Hepatocyte (in vitro differentiated cells): ENCODE measurements at regions not wholly inside any gene's neighbourhood (a gene's known extent, or its start where the extent isn't known, plus 50 kb on each side); places are given as distances from the start of the nearest gene placed in this dataset.
"Not testable (repeated sequence)": the region's sequence is repeated elsewhere in the genome, so short reads cannot be mapped to it uniquely, and the experiment has no call there.

ENCODE experiments used
- EZH2 ChIP-seq: fragments of 200-600 bp; sonication (generic); IDR thresholded peaks from 2 replicates; pipeline ENCODE4 v1.6.1; 2016; ENCODE audit warnings: antibody characterized with exemption, mild to moderate bottlenecking, borderline replicate concordance
- EZH2phosphoT487 ChIP-seq: fragments of 200-600 bp; sonication (generic); IDR thresholded peaks from one replicate; pipeline ENCODE4 v1.6.1; 2018; ENCODE audit warnings: antibody characterized with exemption, mild to moderate bottlenecking, low read depth, moderate library complexity; ENCODE audit not compliant: unreplicated experiment, severe bottlenecking
- TF ChIP-seq, protein P1 (sequence below): fragments of 200-600 bp; sonication (generic); IDR thresholded peaks from 2 replicates; pipeline ENCODE4 v1.5.1; 2016; ENCODE audit warnings: antibody characterized with exemption, mild to moderate bottlenecking; ENCODE audit not compliant: poor library complexity

DNA sequence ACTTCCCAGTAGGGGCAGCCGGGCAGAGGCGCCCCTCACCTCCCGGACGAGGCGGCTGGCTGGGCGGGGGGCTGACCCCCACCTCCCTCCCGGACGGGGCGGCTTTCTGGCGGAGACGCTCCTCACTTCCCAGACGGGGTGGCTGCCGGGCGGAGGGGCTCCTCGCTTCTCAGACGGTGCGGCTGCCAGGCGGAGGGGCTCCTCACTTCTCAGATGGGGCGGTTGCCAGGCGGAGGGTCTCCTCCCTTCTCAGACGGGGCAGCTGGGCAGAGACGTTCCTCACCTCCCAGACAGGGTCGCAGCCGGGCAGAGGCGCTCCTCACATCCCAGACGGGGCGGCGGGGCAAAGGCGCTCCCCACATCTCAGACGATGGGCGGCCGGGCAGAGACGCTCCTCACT is 407.8 kb downstream of the GPAT3 start:
- TF ChIP-seq, protein P1, sequence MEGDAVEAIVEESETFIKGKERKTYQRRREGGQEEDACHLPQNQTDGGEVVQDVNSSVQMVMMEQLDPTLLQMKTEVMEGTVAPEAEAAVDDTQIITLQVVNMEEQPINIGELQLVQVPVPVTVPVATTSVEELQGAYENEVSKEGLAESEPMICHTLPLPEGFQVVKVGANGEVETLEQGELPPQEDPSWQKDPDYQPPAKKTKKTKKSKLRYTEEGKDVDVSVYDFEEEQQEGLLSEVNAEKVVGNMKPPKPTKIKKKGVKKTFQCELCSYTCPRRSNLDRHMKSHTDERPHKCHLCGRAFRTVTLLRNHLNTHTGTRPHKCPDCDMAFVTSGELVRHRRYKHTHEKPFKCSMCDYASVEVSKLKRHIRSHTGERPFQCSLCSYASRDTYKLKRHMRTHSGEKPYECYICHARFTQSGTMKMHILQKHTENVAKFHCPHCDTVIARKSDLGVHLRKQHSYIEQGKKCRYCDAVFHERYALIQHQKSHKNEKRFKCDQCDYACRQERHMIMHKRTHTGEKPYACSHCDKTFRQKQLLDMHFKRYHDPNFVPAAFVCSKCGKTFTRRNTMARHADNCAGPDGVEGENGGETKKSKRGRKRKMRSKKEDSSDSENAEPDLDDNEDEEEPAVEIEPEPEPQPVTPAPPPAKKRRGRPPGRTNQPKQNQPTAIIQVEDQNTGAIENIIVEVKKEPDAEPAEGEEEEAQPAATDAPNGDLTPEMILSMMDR = not testable (repeated sequence)
- TF ChIP-seq EZH2, EZH2phosphoT487: not testable (repeated sequence)
